Adrenal gland (tissue), 5 donors: ENCODE measurements at regions not wholly inside any gene's neighbourhood (a gene's known extent, or its start where the extent isn't known, plus 50 kb on each side); places are given as distances from the start of the nearest gene placed in this dataset.

Experiments
- POLR2A ChIP-seq, 2 donors: fragments of 450-650 bp; IDR thresholded peaks; one replicate each; pipeline ENCODE4 v1.6.1; 2017; ENCODE audit warnings: antibody characterized with exemption in 2 of 2, mild to moderate bottlenecking in 2 of 2, moderate library complexity in 1 of 2
- TF ChIP-seq, protein P1 (sequence below), 6 experiments: fragments of 450-650 bp in 4 of 6; fragments of 200-600 bp in 2 of 6; sonication (generic) in 1 of 6; IDR thresholded peaks; 1 replicate in 5 of 6; 2 replicates in 1 of 6; pipeline versions ENCODE4 v1.5.1 to v1.8.0; 2016 to 2021; ENCODE audit warnings: antibody characterized with exemption in 6 of 6, mild to moderate bottlenecking in 2 of 6, moderate library complexity in 1 of 6
- donor health status: DM: no; HTN: no; CAD: no.

GRCh38 chr10:88162852-88163251 lies 299.4 kb downstream of the PTEN start:
- TF ChIP-seq POLR2A (IDR thresholded peaks at IDR 0.05) = no peak
- TF ChIP-seq, protein P1, sequence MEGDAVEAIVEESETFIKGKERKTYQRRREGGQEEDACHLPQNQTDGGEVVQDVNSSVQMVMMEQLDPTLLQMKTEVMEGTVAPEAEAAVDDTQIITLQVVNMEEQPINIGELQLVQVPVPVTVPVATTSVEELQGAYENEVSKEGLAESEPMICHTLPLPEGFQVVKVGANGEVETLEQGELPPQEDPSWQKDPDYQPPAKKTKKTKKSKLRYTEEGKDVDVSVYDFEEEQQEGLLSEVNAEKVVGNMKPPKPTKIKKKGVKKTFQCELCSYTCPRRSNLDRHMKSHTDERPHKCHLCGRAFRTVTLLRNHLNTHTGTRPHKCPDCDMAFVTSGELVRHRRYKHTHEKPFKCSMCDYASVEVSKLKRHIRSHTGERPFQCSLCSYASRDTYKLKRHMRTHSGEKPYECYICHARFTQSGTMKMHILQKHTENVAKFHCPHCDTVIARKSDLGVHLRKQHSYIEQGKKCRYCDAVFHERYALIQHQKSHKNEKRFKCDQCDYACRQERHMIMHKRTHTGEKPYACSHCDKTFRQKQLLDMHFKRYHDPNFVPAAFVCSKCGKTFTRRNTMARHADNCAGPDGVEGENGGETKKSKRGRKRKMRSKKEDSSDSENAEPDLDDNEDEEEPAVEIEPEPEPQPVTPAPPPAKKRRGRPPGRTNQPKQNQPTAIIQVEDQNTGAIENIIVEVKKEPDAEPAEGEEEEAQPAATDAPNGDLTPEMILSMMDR (IDR thresholded peaks at IDR 0.05) = no peak
